GM12892 (cell line): ENCODE measurements at regions not wholly inside any gene's neighbourhood (a gene's known extent, or its start where the extent isn't known, plus 50 kb on each side); places are given as distances from the start of the nearest gene placed in this dataset.

Experiments
- DNase-seq: peaks from one replicate; pipeline ENCODE4 v3.0.0; 2011; ENCODE audit not compliant: insufficient read length
- FAIRE-seq: peaks from 2 replicates; lab custom pipeline; 2011; peaks lifted over from hg19 to GRCh38; lab: Jason Lieb, UNC
- POLR2A ChIP-seq: IDR thresholded peaks from 2 replicates; pipeline ENCODE4 v1.6.1; 2011; ENCODE audit warnings: low read depth, low read length, control low read depth
- POLR2AphosphoS5 ChIP-seq: IDR thresholded peaks from 2 replicates; pipeline ENCODE4 v1.6.1; 2011; ENCODE audit warnings: low read depth, low read length, control low read depth
- TAF1 ChIP-seq: IDR thresholded peaks from 2 replicates; pipeline ENCODE4 v1.6.1; 2011; ENCODE audit warnings: low read depth, mild to moderate bottlenecking, control low read depth, low read length, borderline replicate concordance

GRCh38 chr2:215514516-215514915 lies 78.6 kb upstream of the FN1 start:
- no peak for FAIRE-seq
- TF ChIP-seq TAF1 = no peak
- DNase-seq = no peak

GRCh38 chr2:215511454-215512346 lies 75.8 kb upstream of the FN1 start:
- FAIRE-seq (no peak), DNase-seq (no peak)
- TF ChIP-seq TAF1 = no peak
- TF ChIP-seq POLR2AphosphoS5 = no peak
- no peak for TF ChIP-seq POLR2A

DNA sequence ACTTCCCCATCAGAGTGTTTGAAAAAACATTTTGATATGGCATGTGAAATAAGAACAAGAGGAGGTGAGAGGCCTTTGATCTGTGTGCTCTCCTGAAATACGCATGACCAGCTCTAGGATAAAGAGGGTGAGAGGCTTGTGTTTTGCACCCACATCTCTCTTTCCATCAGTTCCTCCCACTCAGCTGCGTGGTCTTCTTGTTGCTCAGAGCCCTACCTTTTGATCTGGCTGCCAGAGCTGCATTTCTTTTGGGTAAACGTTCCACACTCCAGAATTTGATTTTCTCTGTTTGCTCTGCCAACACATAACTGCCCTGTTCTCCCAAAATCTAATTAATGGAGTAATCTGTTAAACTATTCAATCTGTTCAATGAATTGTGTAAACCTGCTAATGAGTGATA lies 72.0 kb upstream of the FN1 start:
- no peak for TF ChIP-seq POLR2A
- TF ChIP-seq POLR2AphosphoS5 = no peak
- no peak for TF ChIP-seq TAF1
- FAIRE-seq (no peak), DNase-seq (no peak)

DNA sequence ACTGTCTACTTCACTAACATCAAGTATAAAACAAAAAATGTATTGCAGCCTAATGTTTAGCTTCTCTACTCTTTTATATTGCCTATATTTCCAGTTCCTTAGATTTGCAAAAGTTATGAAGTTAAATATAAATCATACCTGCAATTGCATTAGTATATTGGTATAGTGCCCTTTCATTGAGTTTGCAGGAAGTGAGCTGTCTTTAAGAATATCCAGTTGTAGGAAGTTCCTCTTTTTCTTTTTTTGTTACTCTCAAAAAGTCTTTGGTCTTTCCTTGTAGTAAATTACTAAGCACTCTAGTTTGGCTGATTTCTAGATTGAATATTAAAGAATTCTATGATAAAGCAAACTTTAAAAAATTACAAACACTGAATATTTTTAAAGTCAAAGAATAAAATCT lies 71.3 kb upstream of the FN1 start:
- DNase-seq (no peak), FAIRE-seq (no peak)
- no peak for TF ChIP-seq TAF1
- TF ChIP-seq POLR2A = no peak
- TF ChIP-seq POLR2AphosphoS5 = no peak

DNA sequence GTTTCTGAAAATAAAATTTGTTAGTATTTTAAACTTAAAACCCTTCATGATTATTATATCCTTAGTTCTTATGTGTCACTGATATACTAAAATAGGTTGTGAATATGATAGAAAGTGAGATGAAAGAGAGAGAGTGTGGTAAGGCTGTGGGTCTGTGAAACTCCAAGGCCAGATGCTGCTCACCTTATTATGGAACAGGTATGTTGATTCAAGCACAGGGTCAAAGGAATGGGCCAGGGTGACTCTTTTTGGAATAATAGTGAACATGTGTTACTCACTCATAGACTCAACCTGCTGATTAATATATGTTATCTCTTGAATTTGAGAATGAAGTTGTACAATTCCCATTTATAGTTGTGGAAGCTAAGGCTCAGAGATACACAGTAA lies 70.7 kb upstream of the FN1 start:
- no peak for FAIRE-seq
- TF ChIP-seq POLR2AphosphoS5 (no peak), POLR2A (no peak), TAF1 (no peak)
- DNase-seq = no peak

DNA sequence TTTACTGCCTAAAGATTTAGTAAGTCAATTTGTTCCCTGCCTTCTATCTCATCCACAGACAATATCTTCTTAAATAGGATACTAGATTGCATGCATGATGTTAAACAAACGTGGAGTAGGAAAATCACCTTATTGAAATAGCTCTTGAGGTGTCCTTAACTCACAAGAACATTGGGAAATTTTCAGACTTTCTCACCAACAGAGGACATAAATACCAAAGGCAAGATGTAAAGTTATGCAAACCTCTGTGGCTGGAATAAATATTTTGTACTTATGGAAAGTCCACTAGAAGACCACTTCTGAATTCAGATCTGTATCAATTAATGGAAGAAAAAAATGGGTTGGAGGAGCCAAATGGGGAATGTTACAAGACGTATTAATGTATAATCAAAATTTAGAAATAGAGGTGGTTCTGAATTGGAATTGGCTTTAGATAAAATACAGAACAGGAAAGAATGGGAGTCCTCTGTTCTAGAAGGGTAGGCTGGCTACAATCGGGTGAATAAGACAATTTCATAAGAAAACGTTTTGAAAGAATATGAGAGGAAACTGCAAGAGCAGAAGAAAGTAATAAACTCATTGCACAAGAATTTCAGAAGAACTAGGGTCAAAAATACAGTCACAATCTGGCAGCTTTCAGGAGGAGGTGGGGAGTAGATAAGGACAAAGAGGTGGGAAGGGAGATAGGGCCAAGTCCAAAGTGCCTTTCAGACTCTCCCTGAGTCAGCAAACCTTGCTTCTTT lies 69.3 kb upstream of the FN1 start:
- FAIRE-seq = no peak
- TF ChIP-seq TAF1 (no peak), POLR2AphosphoS5 (no peak), POLR2A (no peak)
- DNase-seq = no peak

DNA sequence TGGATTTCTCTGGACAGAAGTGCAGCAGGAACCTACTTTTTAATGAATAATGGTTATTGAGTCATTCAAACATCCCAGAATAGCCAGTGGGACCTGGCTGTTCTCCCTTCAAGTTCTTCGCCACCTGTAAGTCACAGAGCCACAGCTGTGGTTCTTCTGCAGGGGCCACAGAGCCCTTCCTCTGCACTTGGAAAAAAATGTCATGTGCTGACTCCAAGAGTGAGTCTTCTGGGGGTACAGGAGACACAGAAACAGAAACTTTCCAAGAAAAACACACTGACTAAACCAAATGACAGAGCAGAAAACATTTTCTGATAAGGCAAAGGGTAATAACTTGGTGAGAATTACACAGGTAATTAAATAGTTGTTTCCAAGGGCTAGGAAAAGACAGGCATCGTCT lies 68.7 kb upstream of the FN1 start:
- TF ChIP-seq POLR2A (no peak), TAF1 (no peak), POLR2AphosphoS5 (no peak)
- DNase-seq = no peak

DNA sequence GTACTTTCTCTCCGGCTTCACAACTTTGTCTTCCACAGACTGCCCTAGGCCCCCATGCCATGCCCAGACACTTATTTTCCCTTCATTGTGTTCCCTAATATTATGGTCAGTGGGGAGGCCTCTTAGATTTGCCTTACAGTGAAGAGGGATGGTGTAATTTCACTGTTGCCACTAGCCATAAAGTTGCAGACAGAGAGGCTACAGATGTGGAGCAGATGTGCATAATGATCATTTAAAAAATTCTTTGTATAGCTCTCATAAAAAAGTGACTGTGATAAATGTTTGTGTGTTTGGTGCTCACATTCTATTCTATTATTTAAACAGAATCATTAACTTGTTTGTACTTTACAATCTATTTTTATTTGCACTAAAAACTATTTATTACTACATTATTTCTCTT lies 67.5 kb upstream of the FN1 start:
- no peak for FAIRE-seq
- DNase-seq = no peak
- TF ChIP-seq POLR2AphosphoS5 = no peak
- no peak for TF ChIP-seq POLR2A
- no peak for TF ChIP-seq TAF1

More for the DNA sequence above, 68.7 kb upstream of the FN1 start:
- no peak for FAIRE-seq

DNA sequence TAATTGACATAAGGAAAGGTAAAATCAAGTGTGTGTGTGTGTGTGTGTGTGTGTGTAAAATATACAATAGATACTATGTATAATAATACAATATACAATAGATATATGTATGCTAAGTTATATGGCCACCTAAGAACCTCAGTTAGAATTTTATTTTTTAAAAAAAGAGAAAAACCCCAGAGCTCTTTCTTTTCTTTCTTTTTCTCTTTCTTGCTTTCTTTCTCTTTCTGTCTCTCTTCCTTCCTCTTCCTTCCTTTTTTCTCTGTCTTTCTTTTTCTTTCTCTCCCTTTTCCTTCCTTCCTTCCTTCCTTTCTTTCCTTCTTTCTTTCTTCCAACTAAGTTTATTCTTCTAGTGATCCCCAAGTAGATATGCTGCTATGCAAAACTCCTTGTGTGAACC lies 64.6 kb upstream of the FN1 start:
- no peak for FAIRE-seq
- TF ChIP-seq POLR2A = no peak
- no peak for TF ChIP-seq TAF1
- no peak for TF ChIP-seq POLR2AphosphoS5

GRCh38 chr2:215499331-215499730 lies 63.5 kb upstream of the FN1 start:
- TF ChIP-seq POLR2AphosphoS5 = no peak
- TF ChIP-seq TAF1 = no peak
- TF ChIP-seq POLR2A = no peak
- DNase-seq (no peak), FAIRE-seq (no peak)

More for the DNA sequence above, 64.6 kb upstream of the FN1 start:
- DNase-seq = no peak

DNA sequence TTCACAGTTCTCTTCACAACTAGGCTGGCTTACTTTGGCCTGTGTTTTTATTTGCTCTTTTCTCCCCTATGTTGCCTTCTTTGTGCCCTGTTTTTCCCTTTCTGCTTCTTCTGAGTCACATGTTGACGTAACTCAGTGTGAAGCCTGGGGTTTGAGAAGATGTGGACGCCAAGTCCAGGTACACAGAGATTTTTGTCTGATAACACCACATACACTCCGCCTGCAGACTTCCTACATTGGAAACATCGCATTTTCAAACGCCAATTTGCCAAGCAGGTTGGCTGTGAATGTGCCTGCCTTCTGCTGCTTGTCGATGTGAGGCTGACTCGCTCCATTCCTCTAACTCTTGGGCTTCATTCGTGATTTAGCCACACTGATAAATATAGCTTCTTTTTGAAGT lies 62.6 kb upstream of the FN1 start:
- DNase-seq (no peak), FAIRE-seq (no peak)
- TF ChIP-seq TAF1 = no peak
- TF ChIP-seq POLR2A = no peak
- TF ChIP-seq POLR2AphosphoS5 = no peak
